HG02885 (cell line): ENCODE measurements at regions not wholly inside any gene's neighbourhood (a gene's known extent, or its start where the extent isn't known, plus 50 kb on each side); places are given as distances from the start of the nearest gene placed in this dataset.
"Not testable (repeated sequence)": the region's sequence is repeated elsewhere in the genome, so short reads cannot be mapped to it uniquely, and the experiment has no call there.

Experiments used
- ATAC-seq: cut with Tn5 transposase; IDR thresholded peaks from one replicate; pipeline ENCODE4 v1.9.1; 2021; ENCODE audit warnings: mild to moderate bottlenecking; ENCODE audit not compliant: unreplicated experiment, poor library complexity

- ATAC-seq = no peak
Observed at GRCh38 chr9:22216730-22217172, 207.6 kb upstream of the CDKN2B start.

- ATAC-seq = no peak
Observed at GRCh38 chr9:22217254-22217653, 208.1 kb upstream of the CDKN2B start.

GRCh38 chr9:22225856-22226255 is 216.8 kb upstream of the CDKN2B start:
- not testable (repeated sequence) for ATAC-seq

GRCh38 chr9:22227986-22228385 is 218.6 kb upstream of the DMRTA1 start:
- no peak for ATAC-seq

- ATAC-seq = no peak
Observed at GRCh38 chr9:22228542-22228941, 218.1 kb upstream of the DMRTA1 start.

- ATAC-seq = no peak
Observed at GRCh38 chr9:22229069-22229468, 217.6 kb upstream of the DMRTA1 start.

GRCh38 chr9:22231309-22231708 is 215.3 kb upstream of the DMRTA1 start:
- not testable (repeated sequence) for ATAC-seq

- no peak for ATAC-seq
Observed at GRCh38 chr9:22232971-22233370, 213.7 kb upstream of the DMRTA1 start.

GRCh38 chr9:22237497-22238363 is 208.9 kb upstream of the DMRTA1 start:
- no peak for ATAC-seq

- no peak for ATAC-seq
Observed at GRCh38 chr9:22238809-22239684, 207.6 kb upstream of the DMRTA1 start.

- ATAC-seq = peak; percentile 83
Observed at GRCh38 chr9:22240619-22241018, 206.0 kb upstream of the DMRTA1 start.

GRCh38 chr9:22241024-22241423 is 205.6 kb upstream of the DMRTA1 start:
- ATAC-seq = no peak

- ATAC-seq = no peak
Observed at GRCh38 chr9:22241611-22242010, 205.0 kb upstream of the DMRTA1 start.

- peak; percentile 45 for ATAC-seq
Observed at GRCh38 chr9:22244139-22245011, 202.2 kb upstream of the DMRTA1 start.

- ATAC-seq = no peak
Observed at GRCh38 chr9:22255337-22255736, 191.3 kb upstream of the DMRTA1 start.

GRCh38 chr9:22256381-22256780 is 190.2 kb upstream of the DMRTA1 start:
- ATAC-seq = no peak

GRCh38 chr9:22257026-22257816 is 189.4 kb upstream of the DMRTA1 start:
- no peak for ATAC-seq

GRCh38 chr9:22265038-22265437 is 181.6 kb upstream of the DMRTA1 start:
- ATAC-seq = no peak

GRCh38 chr9:22265534-22265933 is 181.1 kb upstream of the DMRTA1 start:
- no peak for ATAC-seq
